AG04450 (cell line): ENCODE measurements at regions not wholly inside any gene's neighbourhood (a gene's known extent, or its start where the extent isn't known, plus 50 kb on each side); places are given as distances from the start of the nearest gene placed in this dataset.
"Not testable (repeated sequence)": the region's sequence is repeated elsewhere in the genome, so short reads cannot be mapped to it uniquely, and the experiment has no call there.

ENCODE experiments used
- CTCF ChIA-PET: fragments of 300-600, 350-600 bp; formaldehyde crosslinking; extraction: SDS; loops from one replicate; lab custom pipeline; 2022; ENCODE audit warnings: antibody characterized with exemption, inconsistent platforms; lab: Charles Lee
- POLR2A ChIA-PET: fragments of 350-600 bp; formaldehyde crosslinking; extraction: SDS; loops from one replicate; lab custom pipeline; 2021; ENCODE audit warnings: antibody characterized with exemption, inconsistent platforms; lab: Yijun Ruan, JAX
- DNase-seq: peaks from one replicate; pipeline ENCODE4 v3.0.0-alpha.2; 2011; ENCODE audit warnings: low read depth, low spot score
- H3K27ac ChIP-seq: one replicate; pipeline ENCODE4 v1.5.1; 2012; ENCODE audit warnings: low read depth, low read length, control low read depth
- H3K27me3 ChIP-seq: one replicate; pipeline ENCODE4 v1.6.0; 2012; ENCODE audit warnings: low read length; ENCODE audit not compliant: control insufficient read depth, insufficient read depth
- H3K4me3 ChIP-seq: 2 replicates; pipeline ENCODE4 v1.5.1; 2011; ENCODE audit warnings: mild to moderate bottlenecking, low read depth, low read length, control low read depth
- H3K9me3 ChIP-seq: 2 replicates; pipeline ENCODE4 v1.5.1; 2012; ENCODE audit warnings: low read length; ENCODE audit not compliant: control insufficient read depth, insufficient read depth
- TF ChIP-seq, protein P1 (sequence below): IDR thresholded peaks from 2 replicates; pipeline ENCODE4 v1.5.1; 2011; ENCODE audit warnings: low read depth, low read length, control low read depth, inconsistent platforms

DNA sequence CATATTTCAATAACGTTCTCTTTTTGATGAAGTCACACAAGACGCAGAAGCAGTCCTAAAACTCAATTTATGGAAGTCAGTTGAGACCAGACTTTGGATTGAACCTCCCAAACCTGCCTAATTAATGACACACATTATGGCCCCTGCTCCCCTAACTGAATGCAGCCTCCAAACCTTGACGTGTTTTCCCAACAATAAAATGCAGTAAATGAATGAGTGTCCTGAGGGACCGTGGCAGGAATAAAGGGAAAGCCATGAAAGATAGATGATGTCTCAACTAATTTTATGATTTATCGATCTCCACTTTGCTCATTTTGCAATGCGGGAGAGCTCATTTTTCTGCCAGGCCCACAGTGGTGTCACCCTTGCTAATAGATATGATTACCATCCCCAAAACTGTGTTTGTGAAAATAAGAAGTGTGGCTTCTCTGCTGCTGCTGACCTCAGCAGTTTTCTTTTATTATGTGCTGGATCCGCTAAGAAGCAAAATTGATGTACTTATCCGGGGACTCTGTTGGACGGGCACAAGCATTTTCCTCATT is 189.9 kb downstream of the NPIPA8 start:
- H3K27me3 ChIP-seq, H3K27ac ChIP-seq, POLR2A ChIA-PET, H3K9me3 ChIP-seq, DNase-seq, CTCF ChIA-PET, H3K4me3 ChIP-seq: not testable (repeated sequence)

DNA sequence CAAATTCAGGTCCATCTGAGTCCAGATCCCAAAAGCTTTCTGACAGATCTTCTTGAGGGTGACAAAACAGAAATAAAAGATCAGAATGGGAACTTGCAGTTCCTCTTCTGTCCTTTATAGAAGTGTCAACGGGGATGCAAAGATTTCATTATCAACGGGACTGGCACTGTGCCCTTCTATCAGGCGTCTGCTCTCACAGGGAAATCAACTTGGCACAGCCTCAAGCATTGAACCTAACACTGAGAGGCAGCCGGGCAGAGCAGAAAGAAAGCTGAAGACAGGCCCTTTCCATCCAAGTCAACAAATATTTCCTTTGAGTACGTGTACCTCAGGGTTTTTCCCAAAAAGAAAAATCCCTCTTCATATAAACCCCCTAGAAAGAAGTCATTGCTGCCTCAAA is 194.5 kb downstream of the NPIPA8 start:
- CTCF ChIA-PET, H3K9me3 ChIP-seq, DNase-seq, H3K4me3 ChIP-seq, POLR2A ChIA-PET, H3K27me3 ChIP-seq, H3K27ac ChIP-seq: not testable (repeated sequence)

DNA sequence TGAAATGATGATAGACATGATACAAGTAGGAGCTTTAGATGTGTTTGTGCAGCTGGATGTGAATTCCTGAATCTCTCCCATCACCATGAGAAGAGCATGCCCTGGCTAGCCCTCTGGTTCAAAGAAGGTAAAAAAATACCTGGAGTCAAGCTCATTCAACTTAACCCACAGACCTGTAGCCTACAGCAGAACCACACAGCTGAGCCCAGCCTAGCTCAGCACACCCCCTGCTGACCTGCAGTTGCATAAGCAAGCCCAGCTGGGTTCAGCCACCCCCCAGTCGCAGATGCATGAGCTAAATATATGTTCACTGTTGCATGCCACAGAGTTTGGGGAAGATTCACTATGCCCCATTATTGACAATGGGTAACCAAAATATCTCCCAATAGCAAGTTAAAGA is 200.2 kb downstream of the NPIPA8 start:
- CTCF ChIA-PET = interaction anchor here (1.2 kb wide), 1 partner anchor 1274 kb away, joined by 3 read pairs; no protein-coding TSS in a partner anchor
- H3K9me3 ChIP-seq, POLR2A ChIA-PET, H3K27me3 ChIP-seq, H3K27ac ChIP-seq, DNase-seq, H3K4me3 ChIP-seq: not testable (repeated sequence)

DNA sequence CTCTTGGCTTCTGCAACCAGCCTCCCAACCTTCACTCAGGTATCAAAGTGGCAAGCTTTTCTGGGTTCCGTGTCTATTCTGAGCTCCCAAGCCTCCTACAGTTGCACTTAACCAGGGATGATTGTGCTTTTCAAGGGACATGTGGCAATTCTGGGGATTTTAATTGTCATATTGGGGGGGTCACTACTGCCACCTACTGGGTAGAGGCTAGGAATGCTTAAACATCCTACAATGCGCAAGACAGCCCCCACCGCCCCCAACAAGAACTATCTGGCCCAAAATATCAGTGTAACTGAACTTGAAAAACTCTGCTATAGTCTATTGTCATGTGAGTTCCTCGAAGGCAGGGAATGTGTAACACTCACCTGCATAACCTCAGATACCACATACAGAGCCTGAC is 201.5 kb downstream of the NPIPA8 start:
- DNase-seq, H3K27ac ChIP-seq, POLR2A ChIA-PET, H3K9me3 ChIP-seq, H3K27me3 ChIP-seq, H3K4me3 ChIP-seq: not testable (repeated sequence)
- CTCF ChIA-PET = interaction anchor here (1.2 kb wide), 1 partner anchor 1273 kb away, joined by 3 read pairs; no protein-coding TSS in a partner anchor

DNA sequence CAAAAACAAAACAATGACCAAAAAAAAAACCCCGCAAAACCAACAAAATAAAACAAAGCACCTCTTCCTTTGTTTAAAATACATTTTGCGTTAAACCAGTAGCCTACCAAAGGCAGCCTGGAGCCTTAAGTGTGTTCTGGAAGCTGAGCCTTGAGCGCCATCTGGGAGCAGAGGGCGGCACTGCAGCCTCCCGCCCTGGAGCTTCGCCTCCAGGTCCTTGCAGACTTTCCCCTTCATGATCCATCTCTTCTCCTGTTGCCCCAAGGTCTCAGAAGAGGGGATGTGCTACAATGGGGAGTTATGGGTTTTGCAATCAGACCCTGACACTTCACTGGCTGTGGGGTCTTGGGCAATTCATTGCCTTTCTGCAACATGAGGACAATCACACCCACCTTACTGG is 204.9 kb downstream of the NPIPA8 start:
- DNase-seq, H3K4me3 ChIP-seq, POLR2A ChIA-PET, H3K27ac ChIP-seq, H3K9me3 ChIP-seq, H3K27me3 ChIP-seq: not testable (repeated sequence)
- TF ChIP-seq, protein P1, sequence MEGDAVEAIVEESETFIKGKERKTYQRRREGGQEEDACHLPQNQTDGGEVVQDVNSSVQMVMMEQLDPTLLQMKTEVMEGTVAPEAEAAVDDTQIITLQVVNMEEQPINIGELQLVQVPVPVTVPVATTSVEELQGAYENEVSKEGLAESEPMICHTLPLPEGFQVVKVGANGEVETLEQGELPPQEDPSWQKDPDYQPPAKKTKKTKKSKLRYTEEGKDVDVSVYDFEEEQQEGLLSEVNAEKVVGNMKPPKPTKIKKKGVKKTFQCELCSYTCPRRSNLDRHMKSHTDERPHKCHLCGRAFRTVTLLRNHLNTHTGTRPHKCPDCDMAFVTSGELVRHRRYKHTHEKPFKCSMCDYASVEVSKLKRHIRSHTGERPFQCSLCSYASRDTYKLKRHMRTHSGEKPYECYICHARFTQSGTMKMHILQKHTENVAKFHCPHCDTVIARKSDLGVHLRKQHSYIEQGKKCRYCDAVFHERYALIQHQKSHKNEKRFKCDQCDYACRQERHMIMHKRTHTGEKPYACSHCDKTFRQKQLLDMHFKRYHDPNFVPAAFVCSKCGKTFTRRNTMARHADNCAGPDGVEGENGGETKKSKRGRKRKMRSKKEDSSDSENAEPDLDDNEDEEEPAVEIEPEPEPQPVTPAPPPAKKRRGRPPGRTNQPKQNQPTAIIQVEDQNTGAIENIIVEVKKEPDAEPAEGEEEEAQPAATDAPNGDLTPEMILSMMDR = peak; percentile 47
- CTCF ChIA-PET = interaction anchor here (0.6 kb wide), 3 partner anchors 527 to 714 kb away, joined by 3 to 4 read pairs (median 3); no protein-coding TSS in a partner anchor

DNA sequence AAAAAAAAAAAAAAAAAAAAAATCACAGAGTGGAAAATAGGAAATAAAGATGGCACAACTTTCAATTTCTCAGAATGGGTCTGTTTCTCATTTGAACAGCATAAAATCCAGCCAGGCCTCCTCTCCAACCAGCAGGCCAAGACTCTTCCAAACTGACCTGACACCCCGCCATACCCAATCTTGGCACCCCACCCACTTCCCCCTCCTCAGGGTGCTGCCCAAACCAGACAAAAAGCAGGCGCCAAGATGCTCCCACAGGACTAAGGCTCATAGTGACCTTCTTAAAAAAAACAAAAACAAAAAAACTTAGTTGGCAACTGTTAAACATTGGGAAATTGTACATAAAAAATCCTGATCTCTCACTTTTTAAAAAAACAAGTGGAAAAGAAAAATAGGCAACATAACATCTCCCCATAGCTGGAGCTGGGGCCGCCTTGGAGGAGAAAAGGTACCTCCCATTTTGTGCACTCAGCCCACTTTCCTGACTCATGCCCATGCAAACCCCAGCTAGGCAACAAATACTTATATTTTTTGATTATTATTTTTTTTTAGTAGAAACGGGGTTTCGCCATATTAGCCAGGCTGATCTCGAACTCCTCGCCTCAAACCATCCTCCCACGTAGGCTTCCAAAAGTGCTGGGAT is 205.9 kb downstream of the NPIPA8 start:
- H3K4me3 ChIP-seq, POLR2A ChIA-PET, H3K9me3 ChIP-seq, H3K27me3 ChIP-seq, H3K27ac ChIP-seq, DNase-seq: not testable (repeated sequence)
- CTCF ChIA-PET = interaction anchor here (0.6 kb wide), 3 partner anchors 526 to 713 kb away, joined by 3 to 4 read pairs (median 3); no protein-coding TSS in a partner anchor

DNA sequence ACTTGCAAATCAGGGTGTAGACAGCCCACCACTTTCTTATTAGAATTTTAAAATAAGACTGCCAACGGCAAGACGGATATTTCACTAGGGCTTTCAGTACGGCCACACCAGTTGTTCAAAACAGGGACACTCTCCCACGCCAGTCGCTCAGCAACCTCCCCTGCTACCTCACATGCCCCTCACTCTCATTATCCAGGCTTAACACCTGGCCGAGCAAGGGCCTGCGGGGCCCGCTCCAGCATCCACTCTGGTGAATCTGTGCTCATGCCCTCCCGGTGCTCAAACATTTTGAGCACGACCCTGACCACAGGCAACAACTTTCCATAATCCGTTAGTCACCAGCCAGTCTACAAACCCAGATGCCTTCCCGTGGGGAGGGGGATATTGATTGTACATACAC is 209.5 kb downstream of the NPIPA8 start:
- CTCF ChIA-PET, POLR2A ChIA-PET, DNase-seq, H3K27me3 ChIP-seq, H3K27ac ChIP-seq, H3K4me3 ChIP-seq, H3K9me3 ChIP-seq: not testable (repeated sequence)

DNA sequence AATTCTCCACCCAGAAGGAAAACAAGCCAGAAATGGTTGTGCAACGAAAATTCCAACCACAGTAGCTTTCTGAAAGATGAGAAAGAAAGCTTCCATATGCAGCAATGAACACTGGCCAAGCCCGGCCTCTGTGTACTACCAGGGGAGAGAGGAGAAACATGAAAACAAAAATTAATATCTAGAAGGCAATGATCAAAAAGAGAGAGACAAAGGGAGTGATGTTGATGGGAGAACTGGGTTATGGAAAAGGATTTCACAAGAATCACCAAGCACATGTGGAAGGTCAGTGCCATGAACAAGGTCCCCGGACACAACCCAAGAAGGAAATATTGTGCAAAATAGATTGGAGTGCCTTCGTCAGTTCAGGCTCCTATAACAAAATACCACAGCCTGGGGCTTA is 217.4 kb downstream of the NPIPA8 start:
- H3K4me3 ChIP-seq, CTCF ChIA-PET, H3K9me3 ChIP-seq, POLR2A ChIA-PET, DNase-seq, H3K27ac ChIP-seq, H3K27me3 ChIP-seq: not testable (repeated sequence)

DNA sequence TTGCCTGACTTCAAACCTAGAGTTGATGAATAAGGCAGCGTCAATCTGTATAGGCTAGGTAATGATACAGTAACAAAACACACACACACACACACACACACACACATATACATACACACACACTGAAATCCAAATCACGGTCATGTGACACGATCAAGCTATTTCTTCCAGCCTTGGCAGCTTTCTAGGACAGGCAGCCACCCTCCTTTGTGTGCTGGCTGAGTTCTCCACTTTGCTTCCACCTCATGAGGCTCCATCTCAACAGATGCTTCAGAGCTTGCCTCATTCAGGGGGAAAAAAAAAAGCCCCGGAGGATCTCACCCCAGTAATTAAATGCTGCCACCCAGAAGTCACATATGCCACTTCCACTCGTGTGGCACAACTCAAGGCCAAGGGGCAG is 217.9 kb downstream of the NPIPA8 start:
- H3K27ac ChIP-seq, POLR2A ChIA-PET, DNase-seq, H3K4me3 ChIP-seq, H3K9me3 ChIP-seq, CTCF ChIA-PET, H3K27me3 ChIP-seq: not testable (repeated sequence)

DNA sequence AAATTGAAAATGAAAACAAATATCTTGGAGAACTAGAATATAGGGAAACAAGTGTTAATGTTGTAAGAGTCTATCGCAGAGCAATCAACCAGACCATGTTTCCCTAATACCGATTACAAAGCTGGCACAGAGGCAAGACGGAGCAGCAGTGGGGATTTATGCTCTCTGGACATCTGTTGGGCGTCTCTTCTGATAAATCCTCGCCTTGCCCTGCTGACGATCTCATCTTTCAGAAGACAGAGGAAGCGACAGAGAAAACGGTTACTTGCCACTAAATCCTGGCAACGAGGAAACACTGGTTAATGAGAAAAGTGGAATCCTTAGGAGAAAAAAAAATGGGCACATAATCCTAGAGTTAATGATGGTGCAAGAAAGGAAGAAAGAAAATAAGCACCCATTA is 218.5 kb downstream of the NPIPA8 start:
- CTCF ChIA-PET, POLR2A ChIA-PET, H3K27ac ChIP-seq, H3K4me3 ChIP-seq, H3K27me3 ChIP-seq, H3K9me3 ChIP-seq, DNase-seq: not testable (repeated sequence)

DNA sequence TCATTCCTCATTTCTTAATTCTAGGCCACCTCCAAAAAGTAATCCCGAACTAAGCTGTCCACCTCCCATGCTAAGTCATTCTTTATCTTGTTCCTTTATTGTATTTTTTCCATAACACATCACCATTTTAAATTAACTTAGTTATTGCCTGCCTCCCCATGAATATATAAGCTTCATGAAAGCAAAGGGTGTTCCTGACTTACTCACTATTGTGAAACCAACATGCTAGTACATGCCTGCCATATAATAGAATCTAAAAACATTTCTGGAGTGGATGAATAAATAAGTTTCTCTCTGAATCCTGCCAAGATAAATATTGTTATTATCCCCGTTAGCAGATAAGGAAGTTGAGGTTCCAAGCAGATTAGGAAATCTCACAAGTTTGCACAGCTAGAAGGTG is 232.1 kb downstream of the NPIPA8 start:
- H3K27me3 ChIP-seq, POLR2A ChIA-PET, CTCF ChIA-PET, H3K27ac ChIP-seq, DNase-seq, H3K9me3 ChIP-seq, H3K4me3 ChIP-seq: not testable (repeated sequence)
